ENCODE measurements at regions not wholly inside any gene's neighbourhood (a gene's known extent, or its start where the extent isn't known, plus 50 kb on each side); places are given as distances from the start of the nearest gene placed in this dataset.

GRCh38 chr9:80259079-80259478 lies 687.3 kb downstream of the TLE4 start:
- no peak for TF ChIP-seq EZH2 (optimal IDR thresholded peaks at IDR 0.05; ENCODE audit: low read depth, low read length)
- TF ChIP-seq EZH2phosphoT487 (IDR thresholded peaks at IDR 0.05; ENCODE audit: low read length): no peak
